Activated CD8-positive, alpha-beta T cell treated with anti-CD3 and anti-CD28 coated beads for 36 hours (primary cell): ENCODE measurements at regions not wholly inside any gene's neighbourhood (a gene's known extent, or its start where the extent isn't known, plus 50 kb on each side); places are given as distances from the start of the nearest gene placed in this dataset.
"Not testable (repeated sequence)": the region's sequence is repeated elsewhere in the genome, so short reads cannot be mapped to it uniquely, and the experiment has no call there.

ENCODE experiments used
- ATAC-seq: fragments of 200-7000 bp; cut with Tn5 transposase; one replicate; pipeline ENCODE4 v1.10.0; 2021; ENCODE audit warnings: mild to moderate bottlenecking, moderate library complexity
- CTCF ChIA-PET: fragments of 350-600 bp; sonication (Branson Sonifier 250); formaldehyde crosslinking; loops from one replicate; lab custom pipeline; 2021; ENCODE audit warnings: antibody characterized with exemption; lab: Charles Lee
- POLR2A ChIA-PET: fragments of 350-600 bp; sonication (Branson Sonifier 250); formaldehyde crosslinking; loops from one replicate; lab custom pipeline; 2021; ENCODE audit warnings: antibody characterized with exemption; lab: Charles Lee
- DNase-seq: peaks from one replicate; pipeline ENCODE4 v3.0.0-alpha.2; 2020
- H3K27ac Mint-ChIP-seq: one replicate; pipeline ENCODE4 v1.8.0; 2021; ENCODE audit warnings: mild to moderate bottlenecking, mixed read lengths
- H3K27me3 Mint-ChIP-seq: one replicate; pipeline ENCODE4 v1.8.0; 2021; ENCODE audit warnings: mixed read lengths
- H3K36me3 Mint-ChIP-seq: one replicate; pipeline ENCODE4 v1.8.0; 2021; ENCODE audit warnings: low read depth, mixed read lengths
- H3K4me1 Mint-ChIP-seq: one replicate; pipeline ENCODE4 v1.8.0; 2021; ENCODE audit warnings: low read depth, mixed read lengths
- H3K4me3 Mint-ChIP-seq: one replicate; pipeline ENCODE4 v1.8.0; 2021; ENCODE audit warnings: mild to moderate bottlenecking, moderate library complexity, mixed read lengths
- H3K9me3 Mint-ChIP-seq: one replicate; pipeline ENCODE4 v1.8.0; 2021; ENCODE audit warnings: mixed read lengths
- intact Hi-C: fragments of 100-400 bp; cut with micrococcal nuclease; formaldehyde crosslinking; loops from one replicate; pipeline ENCODE4 v1.10.0; 2022
- TF ChIP-seq, protein P1 (sequence below): fragments of 200-600 bp; IDR thresholded peaks from one replicate; pipeline ENCODE4 v1.8.0; 2022; ENCODE audit warnings: antibody characterized with exemption, mild to moderate bottlenecking

DNA sequence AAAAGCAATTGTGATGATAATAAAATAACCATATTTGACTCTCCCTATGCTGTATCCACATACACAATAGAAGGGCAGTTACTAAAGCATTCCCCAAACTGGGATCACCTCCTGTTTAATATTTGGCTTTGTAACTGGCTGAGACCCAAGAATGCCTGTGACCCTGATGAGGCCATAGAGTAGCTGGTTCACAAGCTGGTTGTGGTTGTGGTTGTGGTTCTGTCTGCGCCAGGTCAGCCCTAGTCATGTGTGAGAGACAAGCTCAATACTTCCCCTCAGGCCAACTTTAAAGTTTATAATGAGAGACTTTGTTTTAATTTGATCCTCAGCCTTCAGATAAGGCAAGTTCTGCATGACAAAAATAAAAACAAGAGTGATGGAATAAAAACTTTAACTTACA is 209.9 kb downstream of the PARM1 start:
- no peaks in the 10 kb centered on the region for H3K9me3 Mint-ChIP-seq

DNA sequence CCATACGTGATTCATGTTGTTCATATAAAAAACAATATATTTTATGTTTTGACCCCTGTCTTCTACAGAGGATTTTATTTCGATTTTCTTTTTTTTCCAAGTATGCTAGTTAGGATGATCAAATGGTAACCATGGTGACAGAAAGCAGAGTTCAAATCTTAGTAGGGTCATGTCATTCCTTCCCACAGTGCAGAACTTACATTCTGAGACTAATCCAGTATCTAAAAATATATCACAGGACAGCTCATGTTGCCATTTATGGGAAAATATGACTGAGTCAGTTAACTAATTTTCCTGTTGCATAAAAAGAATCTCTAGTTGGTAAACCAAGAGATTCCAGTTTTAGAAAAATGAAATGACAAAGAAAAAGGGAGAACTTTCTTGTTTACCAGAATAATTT is 209.5 kb downstream of the PARM1 start:
- no peaks in the 10 kb centered on the region for H3K36me3 Mint-ChIP-seq
- H3K9me3 Mint-ChIP-seq = no peaks in the 10 kb centered on the region
- intact Hi-C loops = no loop called here
- POLR2A ChIA-PET = no interaction called here
- no peak overlapping the region for H3K4me3 Mint-ChIP-seq
- ATAC-seq (no peak), DNase-seq (no peak)
- CTCF ChIA-PET = no interaction called here
- H3K4me1 Mint-ChIP-seq = no peaks in the 10 kb centered on the region
- TF ChIP-seq, protein P1, sequence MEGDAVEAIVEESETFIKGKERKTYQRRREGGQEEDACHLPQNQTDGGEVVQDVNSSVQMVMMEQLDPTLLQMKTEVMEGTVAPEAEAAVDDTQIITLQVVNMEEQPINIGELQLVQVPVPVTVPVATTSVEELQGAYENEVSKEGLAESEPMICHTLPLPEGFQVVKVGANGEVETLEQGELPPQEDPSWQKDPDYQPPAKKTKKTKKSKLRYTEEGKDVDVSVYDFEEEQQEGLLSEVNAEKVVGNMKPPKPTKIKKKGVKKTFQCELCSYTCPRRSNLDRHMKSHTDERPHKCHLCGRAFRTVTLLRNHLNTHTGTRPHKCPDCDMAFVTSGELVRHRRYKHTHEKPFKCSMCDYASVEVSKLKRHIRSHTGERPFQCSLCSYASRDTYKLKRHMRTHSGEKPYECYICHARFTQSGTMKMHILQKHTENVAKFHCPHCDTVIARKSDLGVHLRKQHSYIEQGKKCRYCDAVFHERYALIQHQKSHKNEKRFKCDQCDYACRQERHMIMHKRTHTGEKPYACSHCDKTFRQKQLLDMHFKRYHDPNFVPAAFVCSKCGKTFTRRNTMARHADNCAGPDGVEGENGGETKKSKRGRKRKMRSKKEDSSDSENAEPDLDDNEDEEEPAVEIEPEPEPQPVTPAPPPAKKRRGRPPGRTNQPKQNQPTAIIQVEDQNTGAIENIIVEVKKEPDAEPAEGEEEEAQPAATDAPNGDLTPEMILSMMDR = no peak
- H3K27me3 Mint-ChIP-seq = no peaks in the 10 kb centered on the region
- no peak overlapping the region for H3K27ac Mint-ChIP-seq

More for the DNA sequence above, 209.9 kb downstream of the PARM1 start:
- ATAC-seq = no peak
- TF ChIP-seq, protein P1 = no peak
- Mint-ChIP-seq H3K27ac (no peak overlapping the region), H3K36me3 (no peaks in the 10 kb centered on the region), H3K27me3 (no peaks in the 10 kb centered on the region), H3K4me3 (no peak overlapping the region), H3K4me1 (no peaks in the 10 kb centered on the region)
- no peak for DNase-seq
- intact Hi-C loops = no loop called here
- ChIA-PET CTCF (no interaction called here), POLR2A (no interaction called here)

DNA sequence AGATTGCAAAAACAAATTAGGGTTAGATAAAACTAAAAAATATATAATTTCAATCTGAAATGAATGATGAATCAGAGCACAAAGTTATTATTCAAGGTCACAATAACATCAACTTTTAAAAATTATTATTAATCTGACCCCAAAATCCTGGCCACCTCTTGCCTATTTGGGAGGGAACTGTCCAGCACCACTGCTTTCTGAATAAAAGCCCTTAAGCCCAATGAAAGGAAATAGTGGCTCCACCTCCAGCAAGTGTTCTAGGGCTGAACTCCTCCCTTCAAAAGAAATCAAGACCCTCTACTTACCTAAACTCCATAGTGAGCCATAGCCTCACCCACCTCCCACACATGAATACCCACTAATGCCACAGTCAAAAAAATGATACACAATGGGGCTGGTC is 208.2 kb downstream of the PARM1 start:
- no peaks in the 10 kb centered on the region for H3K27me3 Mint-ChIP-seq
- CTCF ChIA-PET = no interaction called here
- no peak overlapping the region for H3K27ac Mint-ChIP-seq
- intact Hi-C loops = no loop called here
- no peak for ATAC-seq
- POLR2A ChIA-PET = no interaction called here
- TF ChIP-seq, protein P1 = no peak
- no peak for DNase-seq
- no peaks in the 10 kb centered on the region for H3K9me3 Mint-ChIP-seq
- H3K36me3 Mint-ChIP-seq = no peaks in the 10 kb centered on the region
- H3K4me1 Mint-ChIP-seq = no peaks in the 10 kb centered on the region
- no peak overlapping the region for H3K4me3 Mint-ChIP-seq

DNA sequence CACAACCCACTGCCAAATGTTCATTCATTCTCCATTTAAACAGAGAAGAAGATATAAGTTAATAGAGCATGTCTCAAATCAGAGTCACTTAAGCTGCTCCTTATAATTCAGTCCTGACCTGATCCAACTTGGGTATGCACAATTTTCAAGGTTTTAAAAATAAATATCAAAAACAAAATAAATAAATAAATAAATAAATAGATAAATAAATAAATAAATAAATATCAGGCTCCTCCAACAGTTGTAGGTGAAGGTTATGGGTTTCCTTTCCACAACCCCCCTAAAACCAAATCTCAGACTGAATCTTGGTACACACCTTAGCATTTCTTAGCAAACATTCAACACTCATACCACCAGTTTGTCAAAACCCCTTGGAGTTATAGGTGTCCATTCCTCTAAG is 204.4 kb downstream of the PARM1 start:
- POLR2A ChIA-PET = no interaction called here
- intact Hi-C loops = no loop called here
- no peak overlapping the region for H3K4me3 Mint-ChIP-seq
- CTCF ChIA-PET = no interaction called here
- H3K27ac Mint-ChIP-seq = no peak overlapping the region
- ATAC-seq = no peak
- no peak for DNase-seq
- TF ChIP-seq, protein P1 = no peak
- no peaks in the 10 kb centered on the region for H3K27me3 Mint-ChIP-seq
- H3K36me3 Mint-ChIP-seq = no peaks in the 10 kb centered on the region
- no peaks in the 10 kb centered on the region for H3K4me1 Mint-ChIP-seq
- H3K9me3 Mint-ChIP-seq = peaks cover 1% of the 10 kb centered on the region

DNA sequence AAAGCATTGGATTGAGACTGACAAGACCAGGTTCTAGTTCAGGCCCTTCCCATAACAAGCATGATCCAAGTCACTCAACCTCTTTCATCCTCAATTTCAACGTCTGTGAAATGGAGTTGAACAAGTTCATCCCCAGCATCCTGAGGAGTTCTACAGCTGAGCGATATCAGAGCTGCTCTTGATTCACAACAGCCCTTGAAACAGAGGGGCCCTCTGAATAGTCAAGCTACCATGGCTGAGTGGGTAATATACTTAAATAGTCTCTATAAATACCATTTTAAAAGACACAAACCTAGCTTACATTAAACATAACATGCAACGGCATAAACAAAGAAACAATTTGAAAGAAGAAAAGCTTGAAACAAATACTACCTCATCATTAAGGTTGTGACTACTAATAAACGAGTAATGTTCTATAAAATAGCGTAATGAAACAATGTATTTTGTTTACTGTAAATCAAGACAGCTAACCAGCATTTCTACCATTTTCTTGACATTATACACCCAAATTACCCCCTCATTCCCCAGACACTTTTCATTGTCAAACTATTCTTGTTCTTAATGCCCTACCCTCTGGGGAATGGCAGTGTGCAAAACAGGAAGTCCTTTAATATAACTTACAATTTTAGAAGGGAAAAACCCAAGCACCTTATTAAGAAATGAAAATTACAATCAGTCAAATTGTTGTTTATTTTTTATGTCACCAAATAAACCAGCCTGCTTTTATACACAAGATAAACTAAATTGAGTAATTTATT is 202.3 kb downstream of the PARM1 start:
- Mint-ChIP-seq H3K27ac (no peak overlapping the region), H3K4me1 (no peaks in the 10 kb centered on the region), H3K9me3 (peaks cover 1% of the 10 kb centered on the region), H3K4me3 (no peak overlapping the region), H3K36me3 (no peaks in the 10 kb centered on the region), H3K27me3 (no peaks in the 10 kb centered on the region)
- ChIA-PET CTCF (no interaction called here), POLR2A (no interaction called here)
- TF ChIP-seq, protein P1 = no peak
- ATAC-seq (no peak), DNase-seq (no peak)
- intact Hi-C loops = no loop called here

DNA sequence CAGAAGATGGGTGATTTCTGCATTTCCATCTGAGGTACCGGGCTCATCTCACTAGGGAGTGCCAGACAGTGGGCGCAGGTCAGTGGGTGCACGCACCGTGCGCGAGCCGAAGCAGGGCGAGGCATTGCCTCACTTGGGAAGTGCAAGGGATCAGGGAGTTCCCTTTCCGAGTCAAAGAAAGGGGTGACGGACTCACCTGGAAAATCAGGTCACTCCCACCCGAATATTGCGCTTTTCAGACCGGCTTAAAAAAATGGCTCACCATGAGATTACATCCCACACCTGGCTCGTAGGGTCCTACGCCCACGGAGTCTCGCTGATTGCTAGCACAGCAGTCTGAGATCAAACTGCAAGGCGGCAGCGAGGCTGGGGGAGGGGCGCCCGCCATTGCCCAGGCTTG is 194.0 kb downstream of the PARM1 start:
- ATAC-seq, H3K9me3 Mint-ChIP-seq, CTCF ChIA-PET, H3K4me1 Mint-ChIP-seq, H3K4me3 Mint-ChIP-seq, DNase-seq, H3K36me3 Mint-ChIP-seq, POLR2A ChIA-PET, intact Hi-C loops, H3K27me3 Mint-ChIP-seq, H3K27ac Mint-ChIP-seq: not testable (repeated sequence)
